CMK (cell line): ENCODE measurements at regions not wholly inside any gene's neighbourhood (a gene's known extent, or its start where the extent isn't known, plus 50 kb on each side); places are given as distances from the start of the nearest gene placed in this dataset.

Source experiments
- DNase-seq: peaks from one replicate; pipeline ENCODE4 v3.0.0-alpha.2; 2010; ENCODE audit warnings: low read depth

GRCh38 chr22:49286181-49286760 is 541.4 kb downstream of the BRD1 start:
- no peak for DNase-seq

GRCh38 chr22:49284931-49285330 is 542.7 kb downstream of the BRD1 start:
- no peak for DNase-seq

GRCh38 chr22:49284056-49284784 is 543.5 kb downstream of the BRD1 start:
- no peak for DNase-seq

GRCh38 chr22:49282596-49282995 is 545.1 kb downstream of the BRD1 start:
- DNase-seq: no peak

- DNase-seq: no peak
These were observed 546.0 kb downstream of the BRD1 start for GRCh38 chr22:49281467-49282340.

GRCh38 chr22:49278340-49278739 is 549.3 kb downstream of the BRD1 start:
- no peak for DNase-seq

- no peak for DNase-seq
These were observed 551.1 kb downstream of the BRD1 start for GRCh38 chr22:49276567-49276966.

- no peak for DNase-seq
These were observed 552.8 kb downstream of the BRD1 start for GRCh38 chr22:49274754-49275380.

- DNase-seq: no peak
These were observed 555.0 kb downstream of the BRD1 start for GRCh38 chr22:49272546-49273125.

GRCh38 chr22:49271831-49272230 is 555.8 kb downstream of the BRD1 start:
- no peak for DNase-seq

- no peak for DNase-seq
These were observed 556.3 kb downstream of the BRD1 start for GRCh38 chr22:49271369-49271727.

- no peak for DNase-seq
These were observed 556.9 kb downstream of the BRD1 start for GRCh38 chr22:49270595-49271368.

- DNase-seq: no peak
These were observed 557.7 kb downstream of the BRD1 start for GRCh38 chr22:49269928-49270327.

GRCh38 chr22:49269371-49269770 is 558.3 kb downstream of the BRD1 start:
- no peak for DNase-seq

GRCh38 chr22:49268924-49269323 is 558.7 kb downstream of the BRD1 start:
- DNase-seq: no peak

- DNase-seq: no peak
These were observed 559.7 kb downstream of the BRD1 start for GRCh38 chr22:49267996-49268395.

- DNase-seq: no peak
These were observed 560.8 kb downstream of the BRD1 start for GRCh38 chr22:49266561-49267519.

GRCh38 chr22:49264696-49265095 is 563.0 kb downstream of the BRD1 start:
- no peak for DNase-seq

GRCh38 chr22:49263101-49263500 is 564.6 kb downstream of the BRD1 start:
- DNase-seq: no peak

GRCh38 chr22:49262167-49262566 is 565.5 kb downstream of the BRD1 start:
- DNase-seq: no peak
